Left kidney (tissue), 1 donor: ENCODE measurements at regions not wholly inside any gene's neighbourhood (a gene's known extent, or its start where the extent isn't known, plus 50 kb on each side); places are given as distances from the start of the nearest gene placed in this dataset.
A peak's percentile ranks its signal among the peaks of the same experiment; 100 is the strongest.

Source experiments
- DNase-seq: peaks from one replicate; pipeline ENCODE4 v3.0.0-alpha.2; 2013

- DNase-seq = no peak
Measured at GRCh38 chr9:1757186-1757585, 258.0 kb upstream of the SMARCA2 start.

- DNase-seq = no peak
Measured at GRCh38 chr9:1759009-1759408, 256.1 kb upstream of the SMARCA2 start.

GRCh38 chr9:1759771-1760300, 255.3 kb upstream of the SMARCA2 start:
- no peak for DNase-seq

- no peak for DNase-seq
Measured at GRCh38 chr9:1761807-1762206, 253.3 kb upstream of the SMARCA2 start.

GRCh38 chr9:1766042-1766441, 249.1 kb upstream of the SMARCA2 start:
- no peak for DNase-seq

- no peak for DNase-seq
Measured at GRCh38 chr9:1768561-1768960, 246.6 kb upstream of the SMARCA2 start.

- no peak for DNase-seq
Measured at GRCh38 chr9:1771094-1771789, 243.9 kb upstream of the SMARCA2 start.

GRCh38 chr9:1775230-1775629, 239.9 kb upstream of the SMARCA2 start:
- no peak for DNase-seq

GRCh38 chr9:1776668-1777067, 238.5 kb upstream of the SMARCA2 start:
- DNase-seq = no peak

GRCh38 chr9:1791191-1791590, 224.0 kb upstream of the SMARCA2 start:
- no peak for DNase-seq

GRCh38 chr9:1794547-1795270, 220.4 kb upstream of the SMARCA2 start:
- no peak for DNase-seq

GRCh38 chr9:1804128-1804865, 210.8 kb upstream of the SMARCA2 start:
- no peak for DNase-seq

GRCh38 chr9:1829719-1830118, 185.4 kb upstream of the SMARCA2 start:
- DNase-seq = no peak

- no peak for DNase-seq
Measured at GRCh38 chr9:1832960-1833359, 182.2 kb upstream of the SMARCA2 start.

- DNase-seq = peak; percentile 10
Measured at GRCh38 chr9:1837453-1838084, 177.6 kb upstream of the SMARCA2 start.

GRCh38 chr9:1839909-1840308, 175.2 kb upstream of the SMARCA2 start:
- DNase-seq = no peak

- no peak for DNase-seq
Measured at GRCh38 chr9:1845425-1845824, 169.7 kb upstream of the SMARCA2 start.

- no peak for DNase-seq
Measured at GRCh38 chr9:1855726-1856125, 159.4 kb upstream of the SMARCA2 start.

GRCh38 chr9:1857808-1858207, 157.3 kb upstream of the SMARCA2 start:
- no peak for DNase-seq

- peak; percentile 19 for DNase-seq
Measured at GRCh38 chr9:1869843-1870242, 145.3 kb upstream of the SMARCA2 start.

GRCh38 chr9:1870915-1871314, 144.2 kb upstream of the SMARCA2 start:
- no peak for DNase-seq

- no peak for DNase-seq
Measured at GRCh38 chr9:1871626-1872419, 143.3 kb upstream of the SMARCA2 start.
